Suprapubic skin (tissue), 4 donors: ENCODE measurements at regions not wholly inside any gene's neighbourhood (a gene's known extent, or its start where the extent isn't known, plus 50 kb on each side); places are given as distances from the start of the nearest gene placed in this dataset.

Source experiments
- DNase-seq, 2 donors: peaks; one replicate each; pipeline ENCODE4 v3.0.0-alpha.2; 2019; ENCODE audit warnings: low spot score in 2 of 2
- H3K27ac ChIP-seq: fragments of 200-600 bp; sonication (generic); one replicate; pipeline ENCODE4 v1.5.1; 2019
- H3K27me3 ChIP-seq: fragments of 200-600 bp; sonication (generic); one replicate; pipeline ENCODE4 v1.5.1; 2019
- H3K36me3 ChIP-seq: fragments of 200-600 bp; sonication (generic); one replicate; pipeline ENCODE4 v1.5.1; 2019
- H3K4me1 ChIP-seq: fragments of 200-600 bp; sonication (generic); one replicate; pipeline ENCODE4 v1.5.1; 2019
- H3K4me3 ChIP-seq: fragments of 200-600 bp; sonication (generic); one replicate; pipeline ENCODE4 v1.5.1; 2019; ENCODE audit warnings: mild to moderate bottlenecking
- H3K9me3 ChIP-seq: fragments of 200-600 bp; sonication (generic); one replicate; pipeline ENCODE4 v1.5.1; 2019
- EP300 ChIP-seq: sonication (generic); formaldehyde crosslinking; IDR thresholded peaks from one replicate; pipeline ENCODE4 v1.6.1; 2017; ENCODE audit warnings: antibody characterized with exemption
- POLR2A ChIP-seq, 2 donors: fragments of 450-650 bp; IDR thresholded peaks; one replicate each; pipeline ENCODE4 v1.6.1; 2017; ENCODE audit warnings: antibody characterized with exemption in 2 of 2, mild to moderate bottlenecking in 2 of 2, moderate library complexity in 2 of 2
- POLR2AphosphoS5 ChIP-seq, 3 donors: sonication (generic); formaldehyde crosslinking; IDR thresholded peaks; one replicate each; pipeline ENCODE4 v1.6.1; 2017; ENCODE audit warnings: antibody characterized with exemption in 3 of 3
- WGBS: methylation state at CpG from one replicate; pipeline ENCODE4 v1.1.5; 2018; 5-methylcytosine and 5-hydroxymethylcytosine counted together
- TF ChIP-seq, protein P1 (sequence below), 2 donors: fragments of 200-600 bp in 1 of 2; fragments of 450-650 bp in 1 of 2; sonication (generic) in 1 of 2; IDR thresholded peaks; one replicate each; pipeline ENCODE4 v1.5.1; 2016 to 2019; ENCODE audit warnings: antibody characterized with exemption in 2 of 2, mild to moderate bottlenecking in 1 of 2, moderate library complexity in 1 of 2

DNA sequence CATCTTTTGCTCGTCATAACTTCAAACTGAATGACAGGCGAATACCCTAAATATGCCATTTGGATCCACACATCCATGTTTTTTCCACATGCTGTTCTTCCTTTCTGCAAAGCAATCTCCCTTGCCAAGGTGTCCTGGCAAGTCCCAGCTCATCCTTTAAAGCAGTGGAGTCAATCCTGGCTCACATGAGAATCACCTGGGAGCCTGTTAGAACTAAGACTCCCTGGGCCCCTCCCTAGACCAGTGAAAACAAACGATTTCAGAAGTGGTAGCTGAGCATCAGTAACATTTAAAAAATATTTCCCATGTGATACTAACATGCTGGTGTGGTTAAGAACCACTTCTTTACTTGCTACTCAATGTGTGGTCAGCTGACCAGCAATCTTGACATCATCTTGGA lies 50.6 kb upstream of the PARD3B start:
- H3K4me1 ChIP-seq: peaks cover 4% of the 10 kb centered on the region
- DNase-seq: no peak
- no peaks in the 10 kb centered on the region for H3K27me3 ChIP-seq
- H3K36me3 ChIP-seq: no peaks in the 10 kb centered on the region
- 54% methylated on average over 3 of the region's 3 CpGs for WGBS
- no peaks in the 10 kb centered on the region for H3K9me3 ChIP-seq
- H3K4me3 ChIP-seq: no peak overlapping the region
- TF ChIP-seq, protein P1, sequence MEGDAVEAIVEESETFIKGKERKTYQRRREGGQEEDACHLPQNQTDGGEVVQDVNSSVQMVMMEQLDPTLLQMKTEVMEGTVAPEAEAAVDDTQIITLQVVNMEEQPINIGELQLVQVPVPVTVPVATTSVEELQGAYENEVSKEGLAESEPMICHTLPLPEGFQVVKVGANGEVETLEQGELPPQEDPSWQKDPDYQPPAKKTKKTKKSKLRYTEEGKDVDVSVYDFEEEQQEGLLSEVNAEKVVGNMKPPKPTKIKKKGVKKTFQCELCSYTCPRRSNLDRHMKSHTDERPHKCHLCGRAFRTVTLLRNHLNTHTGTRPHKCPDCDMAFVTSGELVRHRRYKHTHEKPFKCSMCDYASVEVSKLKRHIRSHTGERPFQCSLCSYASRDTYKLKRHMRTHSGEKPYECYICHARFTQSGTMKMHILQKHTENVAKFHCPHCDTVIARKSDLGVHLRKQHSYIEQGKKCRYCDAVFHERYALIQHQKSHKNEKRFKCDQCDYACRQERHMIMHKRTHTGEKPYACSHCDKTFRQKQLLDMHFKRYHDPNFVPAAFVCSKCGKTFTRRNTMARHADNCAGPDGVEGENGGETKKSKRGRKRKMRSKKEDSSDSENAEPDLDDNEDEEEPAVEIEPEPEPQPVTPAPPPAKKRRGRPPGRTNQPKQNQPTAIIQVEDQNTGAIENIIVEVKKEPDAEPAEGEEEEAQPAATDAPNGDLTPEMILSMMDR (IDR thresholded peaks at IDR 0.05): no peak
- TF ChIP-seq EP300: no peak
- no peak for TF ChIP-seq POLR2A (IDR thresholded peaks at IDR 0.05)
- TF ChIP-seq POLR2AphosphoS5 (IDR thresholded peaks at IDR 0.05): no peak
- no peak overlapping the region for H3K27ac ChIP-seq

DNA sequence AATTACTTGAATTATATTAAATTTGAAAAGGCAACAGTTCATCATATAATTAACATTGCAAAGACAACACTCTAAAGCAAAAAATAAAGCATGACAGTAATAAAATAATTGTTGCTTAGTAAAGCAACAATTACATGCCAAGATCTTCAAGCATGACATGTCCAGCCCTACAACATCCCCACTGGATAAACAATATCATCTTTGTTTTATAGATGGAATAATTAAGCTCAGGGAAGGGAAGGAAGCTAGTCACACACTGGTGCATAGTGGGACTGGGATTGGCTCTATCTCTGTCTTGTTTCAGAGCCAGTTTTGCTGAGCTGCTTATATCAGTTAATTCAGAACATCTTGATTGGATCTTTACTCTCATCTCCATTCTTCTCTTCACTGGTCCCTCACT lies 49.9 kb upstream of the PARD3B start:
- Histone ChIP-seq H3K4me1 (peaks cover 4% of the 10 kb centered on the region), H3K36me3 (no peaks in the 10 kb centered on the region), H3K9me3 (no peaks in the 10 kb centered on the region), H3K4me3 (no peak overlapping the region), H3K27me3 (no peaks in the 10 kb centered on the region), H3K27ac (no peak overlapping the region)
- TF ChIP-seq POLR2AphosphoS5 (IDR thresholded peaks at IDR 0.05) (no peak), EP300 (no peak), POLR2A (IDR thresholded peaks at IDR 0.05) (no peak)
- TF ChIP-seq, protein P1 (IDR thresholded peaks at IDR 0.05): no peak
- DNase-seq: no peak
